Natural killer cell treated with Interleukin-12 subunit alpha and Interleukin-12 subunit beta and Interleukin-15 and Interleukin-18, amount 100 ng/mL, for 72 hours (primary cell): ENCODE measurements at regions not wholly inside any gene's neighbourhood (a gene's known extent, or its start where the extent isn't known, plus 50 kb on each side); places are given as distances from the start of the nearest gene placed in this dataset.

Source experiments
- ATAC-seq, 2 donors: fragments of 150-1000 bp; cut with Tn5 transposase in 1 of 2; sonication (Bioruptor Pico), chemical (Tn5 transposase) in 1 of 2; 2 replicates each; pipeline ENCODE4 v1.10.0; 2021
- DNase-seq: peaks from one replicate; pipeline ENCODE4 v3.0.0; 2022; ENCODE audit warnings: low spot score
- H3K27ac Mint-ChIP-seq, 2 donors: 1 replicate in 1 of 2; 2 replicates in 1 of 2; pipeline ENCODE4 v1.8.0; 2022; ENCODE audit warnings: mixed read lengths in 2 of 2, mild to moderate bottlenecking in 1 of 2, moderate library complexity in 1 of 2
- H3K27me3 Mint-ChIP-seq, 2 donors: 1 replicate in 1 of 2; 2 replicates in 1 of 2; pipeline ENCODE4 v1.8.0; 2022; ENCODE audit warnings: mixed read lengths in 2 of 2
- H3K36me3 Mint-ChIP-seq: one replicate; pipeline ENCODE4 v1.8.0; 2022; ENCODE audit warnings: mixed read lengths
- H3K4me1 Mint-ChIP-seq, 2 donors: 1 replicate in 1 of 2; 2 replicates in 1 of 2; pipeline ENCODE4 v1.8.0; 2022; ENCODE audit warnings: low read depth in 2 of 2, mixed read lengths in 2 of 2, mild to moderate bottlenecking in 1 of 2
- H3K4me3 Mint-ChIP-seq: one replicate; pipeline ENCODE4 v1.8.0; 2022; ENCODE audit warnings: mixed read lengths
- H3K9me3 Mint-ChIP-seq: 2 replicates; pipeline ENCODE4 v1.8.0; 2022; ENCODE audit warnings: mixed read lengths

DNA sequence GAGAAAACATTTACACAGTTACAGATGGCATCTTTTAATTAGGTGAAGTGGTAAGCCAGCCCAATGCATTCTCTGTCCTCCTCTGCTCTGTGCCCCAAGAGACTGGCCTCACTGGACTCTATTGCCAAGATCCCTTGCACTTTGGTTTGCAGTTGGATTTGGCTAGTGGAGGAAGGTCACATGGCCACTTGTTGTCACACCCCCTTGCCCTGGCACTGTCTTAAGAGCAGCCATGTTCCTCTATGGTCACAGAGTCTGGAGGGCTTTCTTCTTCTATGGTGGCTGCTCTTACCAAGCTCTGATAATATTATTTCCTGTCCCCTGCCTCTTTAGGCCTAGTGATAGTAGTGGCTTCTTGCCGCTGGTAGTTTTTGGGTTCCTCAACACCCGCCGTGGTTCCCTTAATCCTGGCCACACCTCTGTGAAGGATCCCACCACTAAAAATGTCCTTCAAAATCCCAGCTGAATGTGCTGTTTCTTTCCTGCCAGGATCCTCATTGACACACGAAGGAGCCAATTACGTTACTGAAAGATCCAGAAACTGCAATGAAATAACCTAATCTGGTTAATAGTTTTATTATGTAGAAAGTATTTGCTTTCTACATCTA lies 111.1 kb downstream of the CDC42EP3 start:
- ATAC-seq (no peak), DNase-seq (no peak)
- no peaks in the 10 kb centered on the region for H3K27me3 Mint-ChIP-seq
- H3K27ac Mint-ChIP-seq: peak overlapping the region in 1 of 2 donors; percentile 59
- H3K4me3 Mint-ChIP-seq: no peak overlapping the region
- no peaks in the 10 kb centered on the region for H3K36me3 Mint-ChIP-seq
- peaks cover 14 to 20% of the 10 kb centered on the region in 2 donors for H3K4me1 Mint-ChIP-seq
- no peaks in the 10 kb centered on the region for H3K9me3 Mint-ChIP-seq

- Mint-ChIP-seq H3K4me3 (no peak overlapping the region), H3K9me3 (no peaks in the 10 kb centered on the region), H3K27ac (peak overlapping the region; percentile 5 to 59), H3K36me3 (no peaks in the 10 kb centered on the region), H3K27me3 (no peaks in the 10 kb centered on the region), H3K4me1 (peaks cover 14 to 20% of the 10 kb centered on the region in 2 donors)
- no peak for ATAC-seq
- DNase-seq: no peak
Measured at GRCh38 chr2:37560863-37561614, 110.4 kb downstream of the CDC42EP3 start.

- peaks cover 14 to 20% of the 10 kb centered on the region in 2 donors for H3K4me1 Mint-ChIP-seq
- no peaks in the 10 kb centered on the region for H3K9me3 Mint-ChIP-seq
- H3K36me3 Mint-ChIP-seq: no peaks in the 10 kb centered on the region
- H3K27ac Mint-ChIP-seq: peak overlapping the region; percentile 5 to 39
- H3K4me3 Mint-ChIP-seq: no peak overlapping the region
- ATAC-seq (peak; percentile 92 to 93), DNase-seq (no peak)
- no peaks in the 10 kb centered on the region for H3K27me3 Mint-ChIP-seq
Measured at GRCh38 chr2:37561615-37562569, 109.5 kb downstream of the CDC42EP3 start.

- H3K36me3 Mint-ChIP-seq: no peaks in the 10 kb centered on the region
- no peaks in the 10 kb centered on the region for H3K9me3 Mint-ChIP-seq
- no peak overlapping the region for H3K4me3 Mint-ChIP-seq
- H3K4me1 Mint-ChIP-seq: peaks cover 6 to 11% of the 10 kb centered on the region in 2 donors
- DNase-seq (no peak), ATAC-seq (no peak)
- H3K27me3 Mint-ChIP-seq: no peaks in the 10 kb centered on the region
- no peak overlapping the region for H3K27ac Mint-ChIP-seq
Measured at GRCh38 chr2:37563375-37564015, 107.9 kb downstream of the CDC42EP3 start.

DNA sequence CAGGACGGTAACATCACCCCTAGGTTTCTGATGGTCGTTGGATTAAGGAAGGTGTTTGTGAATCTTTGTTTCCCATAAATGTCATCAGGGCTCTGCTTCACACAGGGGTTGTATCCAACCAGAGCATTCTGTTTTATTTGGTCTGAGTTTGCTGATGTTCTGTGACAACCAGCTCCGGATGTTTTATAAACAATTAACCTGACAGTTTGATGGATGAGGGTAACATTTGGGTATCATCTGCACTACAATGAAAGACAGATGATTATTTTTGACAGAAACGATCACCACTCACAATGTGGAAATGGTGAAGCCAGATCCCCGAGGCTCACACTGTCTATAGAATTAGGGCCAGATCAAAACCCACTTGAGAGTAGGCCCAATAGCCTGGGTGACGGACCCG lies 107.1 kb downstream of the CDC42EP3 start:
- DNase-seq (no peak), ATAC-seq (no peak)
- Mint-ChIP-seq H3K27me3 (no peaks in the 10 kb centered on the region), H3K9me3 (no peaks in the 10 kb centered on the region), H3K36me3 (no peaks in the 10 kb centered on the region), H3K4me3 (no peak overlapping the region), H3K4me1 (peaks cover 6 to 12% of the 10 kb centered on the region in 2 donors), H3K27ac (no peak overlapping the region)

- Mint-ChIP-seq H3K36me3 (no peaks in the 10 kb centered on the region), H3K27ac (peak overlapping the region in 1 of 2 donors; percentile 20)
- no peak for ATAC-seq
Measured at GRCh38 chr2:37566517-37566981, 104.9 kb downstream of the CDC42EP3 start.

DNA sequence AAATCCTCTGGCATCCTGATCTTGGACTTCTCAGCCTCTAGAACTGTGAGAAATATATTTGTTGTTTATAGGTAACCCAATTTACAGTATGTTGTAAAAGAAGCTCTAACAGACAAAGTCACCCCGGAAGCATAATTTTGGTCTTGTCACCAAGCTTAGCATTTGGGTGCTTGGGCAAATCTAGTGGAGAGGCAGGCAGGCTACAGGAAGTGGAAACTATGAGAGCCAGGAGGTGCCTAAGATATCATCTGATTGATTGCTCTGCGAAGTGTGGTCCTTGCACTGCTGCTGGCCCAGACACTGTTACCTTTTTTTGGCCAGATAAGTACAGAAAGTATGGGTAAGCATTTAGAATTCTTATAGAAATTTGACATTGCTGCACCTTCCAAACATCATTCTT lies 102.9 kb downstream of the CDC42EP3 start:
- no peaks in the 10 kb centered on the region for H3K27me3 Mint-ChIP-seq
- peak overlapping the region; percentile 63 to 82 for H3K27ac Mint-ChIP-seq
- no peaks in the 10 kb centered on the region for H3K9me3 Mint-ChIP-seq
- DNase-seq (no peak), ATAC-seq (peak in 1 of 2 donors; percentile 63)
- H3K4me3 Mint-ChIP-seq: no peak overlapping the region
- H3K36me3 Mint-ChIP-seq: no peaks in the 10 kb centered on the region
- H3K4me1 Mint-ChIP-seq: peaks cover 18 to 26% of the 10 kb centered on the region in 2 donors

More at GRCh38 chr2:37566517-37566981, 104.9 kb downstream of the CDC42EP3 start:
- Mint-ChIP-seq H3K4me3 (no peak overlapping the region), H3K27me3 (no peaks in the 10 kb centered on the region), H3K4me1 (peaks cover 17 to 21% of the 10 kb centered on the region in 2 donors), H3K9me3 (no peaks in the 10 kb centered on the region)
- DNase-seq: no peak

- H3K27ac Mint-ChIP-seq: peak overlapping the region; percentile 63 to 82
- DNase-seq (no peak), ATAC-seq (no peak)
- H3K36me3 Mint-ChIP-seq: no peaks in the 10 kb centered on the region
- no peaks in the 10 kb centered on the region for H3K9me3 Mint-ChIP-seq
- peaks cover 21 to 31% of the 10 kb centered on the region in 2 donors for H3K4me1 Mint-ChIP-seq
- no peaks in the 10 kb centered on the region for H3K27me3 Mint-ChIP-seq
- H3K4me3 Mint-ChIP-seq: no peak overlapping the region
Measured at GRCh38 chr2:37569131-37569823, 102.2 kb downstream of the CDC42EP3 start.

DNA sequence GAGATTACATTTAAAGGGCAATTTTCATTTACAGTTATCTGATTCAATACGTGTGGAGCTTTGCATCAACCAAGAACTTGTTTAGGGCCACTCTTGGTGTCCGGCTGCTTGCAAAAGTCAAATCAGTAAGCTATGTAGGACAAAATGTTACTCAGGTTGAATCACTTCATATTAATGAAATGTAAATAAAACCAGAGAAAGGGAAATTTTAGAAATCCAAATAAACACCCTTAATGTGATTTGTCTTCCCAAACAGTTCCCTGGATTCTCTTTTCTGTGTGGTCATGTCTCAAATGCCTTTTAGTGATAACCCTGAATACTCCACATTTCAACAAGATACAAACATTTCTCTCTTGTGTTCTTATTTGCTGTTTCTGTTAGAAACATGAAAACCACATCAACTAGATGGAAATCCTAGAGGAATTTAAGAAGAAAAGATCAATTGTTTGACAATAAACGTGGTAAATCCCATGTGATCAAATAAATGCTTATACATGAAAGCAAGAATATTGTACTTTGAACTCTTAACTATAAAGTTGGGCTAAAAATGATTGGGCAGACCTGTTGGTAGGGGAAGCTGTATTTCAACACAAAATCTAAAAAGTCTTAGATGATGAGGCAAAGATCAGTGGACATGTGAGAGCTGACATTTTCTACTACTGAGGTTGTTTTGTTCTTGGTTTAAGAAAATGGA lies 101.3 kb downstream of the CDC42EP3 start:
- Mint-ChIP-seq H3K27ac (no peak overlapping the region), H3K4me3 (no peak overlapping the region), H3K4me1 (peaks cover 22 to 33% of the 10 kb centered on the region in 2 donors), H3K9me3 (no peaks in the 10 kb centered on the region), H3K36me3 (no peaks in the 10 kb centered on the region), H3K27me3 (no peaks in the 10 kb centered on the region)
- DNase-seq (no peak), ATAC-seq (no peak)

DNA sequence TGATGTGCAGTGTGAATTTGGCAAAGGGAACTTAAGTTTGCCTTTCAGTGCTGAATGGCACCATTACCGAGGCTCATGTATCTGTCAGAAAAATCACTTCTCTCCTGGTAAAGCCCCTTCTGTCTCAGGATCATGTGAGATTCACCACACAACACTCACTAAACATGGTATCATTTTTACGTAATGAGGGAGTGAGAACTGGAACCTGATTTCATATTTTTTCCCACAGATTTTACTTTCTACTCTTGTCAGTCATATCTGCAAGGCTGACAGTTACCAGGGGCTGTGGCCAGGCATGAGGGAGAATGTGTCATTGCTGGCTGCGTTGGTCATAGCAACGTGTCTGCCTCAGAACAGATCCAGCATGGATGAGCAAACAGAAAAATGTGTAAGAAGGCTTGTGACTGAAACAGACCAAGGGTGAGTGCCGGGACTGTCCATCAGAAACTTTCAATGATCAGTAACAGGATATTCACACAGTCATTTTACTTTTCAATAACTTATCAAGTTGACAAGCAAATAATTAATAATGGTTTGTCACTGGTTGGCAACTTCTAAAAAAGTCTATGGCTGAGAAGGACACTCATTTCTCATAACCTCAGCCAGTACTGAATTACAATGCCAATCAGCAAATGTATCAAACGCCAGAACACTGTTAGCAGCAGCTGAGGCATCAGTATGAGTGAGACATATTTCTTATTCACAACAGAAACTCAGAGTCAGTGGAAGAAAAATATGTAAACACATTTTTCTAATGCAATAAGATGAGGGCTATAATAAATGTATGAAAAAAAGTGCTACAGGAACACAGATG lies 100.5 kb downstream of the CDC42EP3 start:
- Mint-ChIP-seq H3K36me3 (no peaks in the 10 kb centered on the region), H3K4me1 (peaks cover 22 to 33% of the 10 kb centered on the region in 2 donors), H3K27me3 (no peaks in the 10 kb centered on the region), H3K4me3 (peak overlapping the region; percentile 1), H3K9me3 (no peaks in the 10 kb centered on the region), H3K27ac (no peak overlapping the region)
- peak; percentile 83 to 96 for ATAC-seq
- DNase-seq: no peak

- DNase-seq: no peak
- Mint-ChIP-seq H3K9me3 (peaks cover 5% of the 10 kb centered on the region), H3K4me1 (peaks cover 25 to 33% of the 10 kb centered on the region in 2 donors)
Measured at GRCh38 chr2:37571587-37572136, 99.8 kb downstream of the CDC42EP3 start.

More at GRCh38 chr2:37571587-37572136, 99.8 kb downstream of the CDC42EP3 start:
- no peak for ATAC-seq
- Mint-ChIP-seq H3K36me3 (peaks cover 6% of the 10 kb centered on the region), H3K4me3 (no peak overlapping the region), H3K27me3 (no peaks in the 10 kb centered on the region), H3K27ac (no peak overlapping the region)
